Panc1 (cell line): ENCODE measurements at regions not wholly inside any gene's neighbourhood (a gene's known extent, or its start where the extent isn't known, plus 50 kb on each side); places are given as distances from the start of the nearest gene placed in this dataset.

ENCODE experiments used
- ATAC-seq: fragments of 200-7000 bp; cut with Tn5 transposase; 2 replicates; pipeline ENCODE4 v1.9.1; 2020; ENCODE audit warnings: mild to moderate bottlenecking, moderate library complexity
- BruUV-seq: library from RNA; stranded (reverse); fragments of 400-500 nt; replicated peaks from 2 replicates; lab custom pipeline; 2021; lab: Mats Ljungman, UMichigan
- CTCF ChIA-PET: fragments of 300-600 bp; sonication (Branson Sonifier 250); formaldehyde crosslinking; loops from one replicate; lab custom pipeline; 2022; ENCODE audit warnings: antibody characterized with exemption; lab: Charles Lee
- POLR2A ChIA-PET: fragments of 300-600 bp; sonication (Branson Sonifier 250); formaldehyde crosslinking; loops from one replicate; lab custom pipeline; 2022; ENCODE audit warnings: antibody characterized with exemption; lab: Charles Lee
- DNase-seq: peaks from one replicate; pipeline ENCODE4 v3.0.0-alpha.2; 2010; ENCODE audit warnings: low read depth, low spot score
- H3K27ac ChIP-seq: 2 replicates; pipeline ENCODE4 v1.5.1; 2011; ENCODE audit warnings: mild to moderate bottlenecking, low read length, inconsistent platforms
- H3K27me3 ChIP-seq: fragments of 200-500 bp; sonication (Bioruptor generic); 2 replicates; pipeline ENCODE4 v1.6.0; 2014; ENCODE audit warnings: low read length, inconsistent platforms; ENCODE audit not compliant: control insufficient read depth, insufficient read depth
- H3K36me3 ChIP-seq: fragments of 200-500 bp; sonication (Bioruptor generic); 2 replicates; pipeline ENCODE4 v1.5.1; 2014; ENCODE audit warnings: inconsistent platforms, mild to moderate bottlenecking, low read length, moderate library complexity; ENCODE audit not compliant: control insufficient read depth, insufficient read depth
- H3K4me1 ChIP-seq: 2 replicates; pipeline ENCODE4 v1.5.1; 2011; ENCODE audit warnings: inconsistent platforms, mild to moderate bottlenecking, low read length, moderate library complexity; ENCODE audit not compliant: control insufficient read depth, insufficient read depth
- H3K4me3 ChIP-seq, 2 experiments: 2 replicates each; pipeline ENCODE4 v1.5.1; 2011 to 2012; ENCODE audit warnings: low read depth in 2 of 2, low read length in 2 of 2, mild to moderate bottlenecking in 2 of 2, inconsistent platforms in 1 of 2, moderate library complexity in 1 of 2
- H3K9me3 ChIP-seq: fragments of 200-500 bp; sonication (Bioruptor generic); 2 replicates; pipeline ENCODE4 v1.5.1; 2014; ENCODE audit warnings: low read depth, mild to moderate bottlenecking, inconsistent platforms, low read length, moderate library complexity; ENCODE audit not compliant: control insufficient read depth, insufficient read depth
- POLR2AphosphoS5 ChIP-seq: IDR thresholded peaks from 2 replicates; pipeline ENCODE4 v1.6.1; 2012; ENCODE audit warnings: mild to moderate bottlenecking, low read depth, low read length, moderate library complexity
- SIN3A ChIP-seq: IDR thresholded peaks from 2 replicates; pipeline ENCODE4 v1.6.1; 2012; ENCODE audit warnings: low read depth, mild to moderate bottlenecking, low read length, moderate library complexity, borderline replicate concordance; ENCODE audit not compliant: insufficient read depth
- TCF7L2 ChIP-seq: IDR thresholded peaks from 2 replicates; pipeline ENCODE4 v1.6.1; 2011; ENCODE audit warnings: mild to moderate bottlenecking, low read depth, low read length, inconsistent platforms
- in situ Hi-C: cut with HindIII; loops from 2 replicates; pipeline ENCODE4 v1.10.0; 2016; ENCODE audit warnings: low sequenced_read_pairs, low pct_unique_long_range_greater_than_20kb
- intact Hi-C: fragments of 100-400 bp; cut with micrococcal nuclease; formaldehyde crosslinking; loops from one replicate; pipeline ENCODE4 v1.10.0; 2022; ENCODE audit not compliant: unreplicated experiment
- TF ChIP-seq, protein P1 (sequence below): fragments of 450-650 bp; IDR thresholded peaks from 2 replicates; pipeline ENCODE4 v1.5.1; 2017; ENCODE audit warnings: mild to moderate bottlenecking
- TF ChIP-seq, protein P2 (sequence below), 2 experiments: IDR thresholded peaks; 2 replicates each; pipeline ENCODE4 v1.6.1; 2011 to 2012; ENCODE audit warnings: low read depth in 2 of 2, control low read depth in 1 of 2, low read length in 1 of 2, mild to moderate bottlenecking in 1 of 2, moderate library complexity in 1 of 2; ENCODE audit not compliant: insufficient read depth in 1 of 2

DNA sequence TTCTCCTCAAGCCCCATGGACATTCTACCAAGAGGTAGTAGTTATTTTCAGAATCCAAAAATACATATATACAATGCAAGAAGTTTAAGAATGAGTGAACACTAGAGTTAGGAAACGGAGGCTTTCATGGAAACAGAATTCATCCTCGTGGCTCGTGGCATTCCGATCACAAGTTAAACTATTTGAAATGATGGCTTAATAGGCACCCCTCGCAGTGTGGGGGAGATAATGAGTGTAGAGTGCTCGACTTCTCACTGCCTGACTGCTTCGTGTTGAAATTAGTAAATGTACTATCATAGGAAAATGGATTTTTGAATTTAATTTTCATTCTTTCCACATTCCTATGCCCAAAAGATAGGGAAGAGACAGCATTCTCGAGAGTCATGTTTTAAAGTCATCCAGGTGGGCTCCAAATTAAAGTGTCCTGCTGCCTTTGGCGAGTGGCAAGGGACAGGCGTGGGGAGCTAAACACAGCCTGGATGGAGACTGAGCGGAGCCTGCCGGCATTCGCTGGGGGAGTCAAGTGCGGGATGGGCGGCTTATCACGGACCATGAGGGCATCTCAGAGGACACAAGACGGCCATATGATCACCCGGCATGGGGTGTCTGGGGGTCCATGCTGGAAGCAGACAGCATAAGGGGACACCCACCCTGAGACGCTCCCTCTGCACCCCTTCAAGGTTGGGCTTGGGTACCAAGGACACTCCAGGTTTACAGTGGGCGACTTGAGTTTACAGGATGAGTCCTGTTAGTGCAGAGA is 165.2 kb downstream of the TEX29 start:
- ATAC-seq (no peak), DNase-seq (no peak)
- H3K27me3 ChIP-seq, result no peaks in the 10 kb centered on the region; the same call in 1 of the 2 replicates
- H3K27ac ChIP-seq, result no peak overlapping the region
- in situ Hi-C loops (no loop called here), intact Hi-C loops (no loop called here)
- no peaks in the 10 kb centered on the region for H3K4me1 ChIP-seq
- H3K36me3 ChIP-seq, result no peaks in the 10 kb centered on the region
- BruUV-seq, result no TSS peak
- no peak overlapping the region for H3K4me3 ChIP-seq
- TF ChIP-seq POLR2AphosphoS5, result no peak
- CTCF ChIA-PET, result no interaction called here
- POLR2A ChIA-PET, result no interaction called here
- no peaks in the 10 kb centered on the region for H3K9me3 ChIP-seq

DNA sequence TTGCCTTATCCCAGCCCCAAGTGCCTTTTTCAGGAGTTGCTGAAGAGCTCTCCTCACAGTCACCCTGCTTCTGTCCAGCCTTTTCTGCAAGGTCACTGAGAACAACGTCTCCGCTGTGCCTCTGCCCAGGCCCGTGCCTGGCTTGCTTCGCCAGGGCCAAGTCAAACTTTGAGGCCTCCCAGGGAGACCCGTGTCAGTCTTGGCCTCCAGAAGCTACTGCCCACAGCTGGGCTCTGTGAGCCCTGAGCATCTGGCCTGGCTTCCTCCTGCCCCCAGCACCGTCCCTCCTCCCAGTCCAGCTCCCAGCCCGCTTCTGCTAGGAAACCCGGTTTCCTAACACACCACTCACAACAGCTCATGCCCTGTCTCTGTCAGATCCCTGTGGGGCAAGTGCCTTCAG is 165.9 kb downstream of the TEX29 start:
- Histone ChIP-seq H3K27me3 (no peaks in the 10 kb centered on the region; the same call in 1 of the 2 replicates), H3K36me3 (no peaks in the 10 kb centered on the region), H3K4me1 (no peaks in the 10 kb centered on the region), H3K9me3 (no peaks in the 10 kb centered on the region), H3K27ac (no peak overlapping the region), H3K4me3 (no peak overlapping the region)
- in situ Hi-C loops (no loop called here), intact Hi-C loops (no loop called here)
- ATAC-seq (no peak), DNase-seq (no peak)
- POLR2A ChIA-PET, result no interaction called here
- TF ChIP-seq SIN3A, result no peak
- TF ChIP-seq, protein P1, sequence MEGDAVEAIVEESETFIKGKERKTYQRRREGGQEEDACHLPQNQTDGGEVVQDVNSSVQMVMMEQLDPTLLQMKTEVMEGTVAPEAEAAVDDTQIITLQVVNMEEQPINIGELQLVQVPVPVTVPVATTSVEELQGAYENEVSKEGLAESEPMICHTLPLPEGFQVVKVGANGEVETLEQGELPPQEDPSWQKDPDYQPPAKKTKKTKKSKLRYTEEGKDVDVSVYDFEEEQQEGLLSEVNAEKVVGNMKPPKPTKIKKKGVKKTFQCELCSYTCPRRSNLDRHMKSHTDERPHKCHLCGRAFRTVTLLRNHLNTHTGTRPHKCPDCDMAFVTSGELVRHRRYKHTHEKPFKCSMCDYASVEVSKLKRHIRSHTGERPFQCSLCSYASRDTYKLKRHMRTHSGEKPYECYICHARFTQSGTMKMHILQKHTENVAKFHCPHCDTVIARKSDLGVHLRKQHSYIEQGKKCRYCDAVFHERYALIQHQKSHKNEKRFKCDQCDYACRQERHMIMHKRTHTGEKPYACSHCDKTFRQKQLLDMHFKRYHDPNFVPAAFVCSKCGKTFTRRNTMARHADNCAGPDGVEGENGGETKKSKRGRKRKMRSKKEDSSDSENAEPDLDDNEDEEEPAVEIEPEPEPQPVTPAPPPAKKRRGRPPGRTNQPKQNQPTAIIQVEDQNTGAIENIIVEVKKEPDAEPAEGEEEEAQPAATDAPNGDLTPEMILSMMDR, result no peak
- TF ChIP-seq POLR2AphosphoS5, result no peak
- no peak for TF ChIP-seq TCF7L2
- TF ChIP-seq, protein P2, sequence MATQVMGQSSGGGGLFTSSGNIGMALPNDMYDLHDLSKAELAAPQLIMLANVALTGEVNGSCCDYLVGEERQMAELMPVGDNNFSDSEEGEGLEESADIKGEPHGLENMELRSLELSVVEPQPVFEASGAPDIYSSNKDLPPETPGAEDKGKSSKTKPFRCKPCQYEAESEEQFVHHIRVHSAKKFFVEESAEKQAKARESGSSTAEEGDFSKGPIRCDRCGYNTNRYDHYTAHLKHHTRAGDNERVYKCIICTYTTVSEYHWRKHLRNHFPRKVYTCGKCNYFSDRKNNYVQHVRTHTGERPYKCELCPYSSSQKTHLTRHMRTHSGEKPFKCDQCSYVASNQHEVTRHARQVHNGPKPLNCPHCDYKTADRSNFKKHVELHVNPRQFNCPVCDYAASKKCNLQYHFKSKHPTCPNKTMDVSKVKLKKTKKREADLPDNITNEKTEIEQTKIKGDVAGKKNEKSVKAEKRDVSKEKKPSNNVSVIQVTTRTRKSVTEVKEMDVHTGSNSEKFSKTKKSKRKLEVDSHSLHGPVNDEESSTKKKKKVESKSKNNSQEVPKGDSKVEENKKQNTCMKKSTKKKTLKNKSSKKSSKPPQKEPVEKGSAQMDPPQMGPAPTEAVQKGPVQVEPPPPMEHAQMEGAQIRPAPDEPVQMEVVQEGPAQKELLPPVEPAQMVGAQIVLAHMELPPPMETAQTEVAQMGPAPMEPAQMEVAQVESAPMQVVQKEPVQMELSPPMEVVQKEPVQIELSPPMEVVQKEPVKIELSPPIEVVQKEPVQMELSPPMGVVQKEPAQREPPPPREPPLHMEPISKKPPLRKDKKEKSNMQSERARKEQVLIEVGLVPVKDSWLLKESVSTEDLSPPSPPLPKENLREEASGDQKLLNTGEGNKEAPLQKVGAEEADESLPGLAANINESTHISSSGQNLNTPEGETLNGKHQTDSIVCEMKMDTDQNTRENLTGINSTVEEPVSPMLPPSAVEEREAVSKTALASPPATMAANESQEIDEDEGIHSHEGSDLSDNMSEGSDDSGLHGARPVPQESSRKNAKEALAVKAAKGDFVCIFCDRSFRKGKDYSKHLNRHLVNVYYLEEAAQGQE (IDR thresholded peaks at IDR 0.05; ENCODE audit: insufficient read depth in 1 of 2, low read depth in 2 of 2, low read length in 1 of 2), result no peak
- CTCF ChIA-PET, result no interaction called here
- no TSS peak for BruUV-seq

DNA sequence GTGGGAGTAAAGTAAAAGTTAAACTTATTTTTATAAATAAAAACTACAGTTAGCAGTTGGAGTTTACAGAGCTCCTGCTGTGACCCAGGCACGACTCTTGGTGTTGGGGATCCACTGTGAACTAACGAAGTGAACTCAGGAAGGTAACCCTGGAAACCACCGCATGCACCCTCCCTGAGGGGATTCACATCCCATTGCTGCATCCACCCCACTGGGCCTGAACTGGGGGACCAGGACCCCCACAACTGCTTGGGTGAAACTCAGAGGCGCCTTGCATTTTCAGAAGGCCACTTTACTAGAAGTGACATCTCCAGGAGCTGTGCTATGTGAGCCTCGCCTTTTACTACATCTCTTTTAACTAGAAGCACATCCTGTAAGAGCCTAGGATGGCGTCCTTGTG is 166.4 kb downstream of the TEX29 start:
- no TSS peak for BruUV-seq
- intact Hi-C loops, result no loop called here
- no peak overlapping the region for H3K4me3 ChIP-seq
- DNase-seq (no peak), ATAC-seq (no peak)
- CTCF ChIA-PET, result no interaction called here
- H3K36me3 ChIP-seq, result no peaks in the 10 kb centered on the region
- no peak for TF ChIP-seq SIN3A
- TF ChIP-seq, protein P2 (IDR thresholded peaks at IDR 0.05; ENCODE audit: insufficient read depth in 1 of 2, low read depth in 2 of 2, low read length in 1 of 2), result no peak
- TF ChIP-seq, protein P1, result no peak
- no peak for TF ChIP-seq POLR2AphosphoS5
- TF ChIP-seq TCF7L2, result no peak
- in situ Hi-C loops, result no loop called here
- no peak overlapping the region for H3K27ac ChIP-seq
- no peaks in the 10 kb centered on the region; the same call in 1 of the 2 replicates for H3K27me3 ChIP-seq
- POLR2A ChIA-PET, result no interaction called here
- H3K9me3 ChIP-seq, result no peaks in the 10 kb centered on the region
- no peaks in the 10 kb centered on the region for H3K4me1 ChIP-seq
